Breast epithelium (tissue), 3 donors: ENCODE measurements at regions not wholly inside any gene's neighbourhood (a gene's known extent, or its start where the extent isn't known, plus 50 kb on each side); places are given as distances from the start of the nearest gene placed in this dataset.

Source experiments
- CTCF ChIP-seq, 3 donors: fragments of 450-650 bp; IDR thresholded peaks; one replicate each; pipeline ENCODE4 v1.5.1; 2016 to 2017; ENCODE audit warnings: antibody characterized with exemption in 3 of 3, mild to moderate bottlenecking in 3 of 3, moderate library complexity in 3 of 3
- POLR2AphosphoS5 ChIP-seq, 3 donors: sonication (generic); formaldehyde crosslinking; IDR thresholded peaks; one replicate each; pipeline ENCODE4 v1.6.1; 2017; ENCODE audit warnings: antibody characterized with exemption in 3 of 3

GRCh38 chr2:226124548-226125011, 675.0 kb downstream of the IRS1 start:
- TF ChIP-seq POLR2AphosphoS5 (IDR thresholded peaks at IDR 0.05) (no peak), CTCF (IDR thresholded peaks at IDR 0.05) (no peak)
